H1 (cell line): ENCODE measurements at regions not wholly inside any gene's neighbourhood (a gene's known extent, or its start where the extent isn't known, plus 50 kb on each side); places are given as distances from the start of the nearest gene placed in this dataset.

Source experiments
- CTCF ChIA-PET: fragments of 300-600 bp; sonication (Branson Sonifier 250); formaldehyde crosslinking; loops from one replicate; lab custom pipeline; 2021; ENCODE audit not compliant: partially characterized antibody; lab: Charles Lee
- POLR2A ChIA-PET: fragments of 300-600 bp; sonication (Branson Sonifier 250); formaldehyde crosslinking; loops from one replicate; lab custom pipeline; 2021; ENCODE audit warnings: inconsistent platforms; ENCODE audit not compliant: partially characterized antibody; lab: Charles Lee
- DNase-seq, 2 experiments: peaks; one replicate each; pipeline versions ENCODE4 v3.0.0 to v3.0.0-alpha.2; 2010 to 2022; ENCODE audit warnings: low spot score in 2 of 2, low read depth in 1 of 2, mixed read lengths in 1 of 2
- FAIRE-seq: peaks from 2 replicates; lab custom pipeline; 2011; peaks lifted over from hg19 to GRCh38; lab: Jason Lieb, UNC
- H2AFZ ChIP-seq: 2 replicates; pipeline ENCODE4 v1.8.1; 2012; ENCODE audit warnings: low read length, inconsistent platforms
- H2AK5ac ChIP-seq: 2 replicates; pipeline ENCODE4 v1.6.1; 2013; ENCODE audit warnings: low read depth, low read length
- H2BK120ac ChIP-seq: replicated peaks from 2 replicates; pipeline ENCODE3; 2013; ENCODE audit warnings: low read depth, low read length, inconsistent platforms
- H2BK12ac ChIP-seq: 2 replicates; pipeline ENCODE4 v1.6.1; 2013; ENCODE audit warnings: low read depth, low read length
- H2BK15ac ChIP-seq: 2 replicates; pipeline ENCODE4 v1.6.1; 2013; ENCODE audit warnings: low read length
- H2BK20ac ChIP-seq: 2 replicates; pipeline ENCODE4 v1.6.1; 2013; ENCODE audit warnings: low read length
- H2BK5ac ChIP-seq: 2 replicates; pipeline ENCODE4 v1.6.1; 2013; ENCODE audit warnings: low read depth, low read length
- H3K14ac ChIP-seq: 2 replicates; pipeline ENCODE4 v1.6.1; 2013; ENCODE audit warnings: inconsistent platforms; ENCODE audit not compliant: insufficient read length
- H3K18ac ChIP-seq: 2 replicates; pipeline ENCODE4 v1.6.1; 2013; ENCODE audit warnings: low read length; ENCODE audit errors: extremely low read depth
- H3K23ac ChIP-seq: 2 replicates; pipeline ENCODE4 v1.6.1; 2013; ENCODE audit warnings: inconsistent platforms; ENCODE audit not compliant: insufficient read length
- H3K23me2 ChIP-seq: 2 replicates; pipeline ENCODE4 v1.6.1; 2013; ENCODE audit warnings: low read depth, low read length
- H3K27ac ChIP-seq: 2 replicates; pipeline ENCODE4 v1.6.1; 2011; ENCODE audit warnings: low read depth, low read length, inconsistent platforms
- H3K27me3 ChIP-seq, 4 experiments: replicated peaks in 1 of 4; 1 replicate in 1 of 4; 2 replicates in 3 of 4; pipeline versions ENCODE4 v1.6.1 to v1.8.1; 2011 to 2013; ENCODE audit warnings: low read length in 3 of 4, mild to moderate bottlenecking in 3 of 4, inconsistent platforms in 2 of 4, mixed read lengths in 2 of 4, moderate library complexity in 1 of 4; ENCODE audit not compliant: control insufficient read depth in 3 of 4, insufficient read depth in 3 of 4; ENCODE audit errors: extremely low read depth in 1 of 4
- H3K36me3 ChIP-seq, 4 experiments: 2 replicates each; pipeline versions ENCODE4 v1.6.1 to v1.8.1; 2011 to 2013; ENCODE audit warnings: mild to moderate bottlenecking in 4 of 4, low read length in 3 of 4, moderate library complexity in 2 of 4, control low read depth in 1 of 4, inconsistent platforms in 1 of 4; ENCODE audit not compliant: insufficient read depth in 4 of 4, control insufficient read depth in 2 of 4
- H3K4ac ChIP-seq: replicated peaks from 2 replicates; pipeline ENCODE3; 2013; ENCODE audit warnings: low read length, low read depth, mixed read lengths, inconsistent platforms; ENCODE audit not compliant: insufficient read length
- H3K4me1 ChIP-seq, 4 experiments: replicated peaks in 1 of 4; 1 replicate in 1 of 4; 2 replicates in 3 of 4; pipeline versions ENCODE4 v1.6.1 to v1.8.1; 2011 to 2013; ENCODE audit warnings: low read length in 3 of 4, inconsistent platforms in 2 of 4, mixed read lengths in 1 of 4; ENCODE audit not compliant: insufficient read depth in 4 of 4, control insufficient read depth in 3 of 4
- H3K4me2 ChIP-seq, 2 experiments: 2 replicates each; pipeline versions ENCODE4 v1.6.1 to v1.8.1; 2011 to 2013; ENCODE audit warnings: low read depth in 2 of 2, low read length in 2 of 2, control low read depth in 1 of 2, inconsistent platforms in 1 of 2, mild to moderate bottlenecking in 1 of 2; ENCODE audit not compliant: insufficient read depth in 1 of 2
- H3K4me3 ChIP-seq, 4 experiments: fragments of 200-600, 300-600 bp in 1 of 4; sonication (generic), shearing (Covaris generic), sonication (Bioruptor Twin) in 1 of 4; 2 replicates each; pipeline versions ENCODE4 v1.5.1 to v1.8.1; 2011 to 2016; ENCODE audit warnings: low read length in 4 of 4, low read depth in 3 of 4, control low read depth in 2 of 4, inconsistent platforms in 2 of 4, mild to moderate bottlenecking in 2 of 4, mixed read lengths in 1 of 4, moderate library complexity in 1 of 4; ENCODE audit not compliant: insufficient read depth in 2 of 4; ENCODE audit errors: extremely low read depth in 1 of 4
- H3K56ac ChIP-seq: replicated peaks from 2 replicates; pipeline ENCODE3; 2013; ENCODE audit warnings: low read depth, mild to moderate bottlenecking, mixed read lengths, low read length, inconsistent platforms; ENCODE audit not compliant: insufficient read length
- H3K79me1 ChIP-seq: 2 replicates; pipeline ENCODE4 v1.6.1; 2013; ENCODE audit warnings: low read depth, low read length, control low read depth
- H3K79me2 ChIP-seq, 2 experiments: 2 replicates each; pipeline versions ENCODE4 v1.6.1 to v1.8.1; 2012 to 2013; ENCODE audit warnings: low read length in 2 of 2, mild to moderate bottlenecking in 2 of 2, inconsistent platforms in 1 of 2; ENCODE audit not compliant: insufficient read depth in 2 of 2, control insufficient read depth in 1 of 2
- H3K9ac ChIP-seq, 4 experiments: replicated peaks in 1 of 4; 1 replicate in 1 of 4; 2 replicates in 3 of 4; pipeline versions ENCODE4 v1.6.1 to v1.8.1; 2011 to 2013; ENCODE audit warnings: low read depth in 3 of 4, low read length in 3 of 4, control low read depth in 2 of 4, mild to moderate bottlenecking in 2 of 4, moderate library complexity in 2 of 4, inconsistent platforms in 1 of 4; ENCODE audit errors: extremely low read depth in 1 of 4
- H3K9me3 ChIP-seq, 2 experiments: 2 replicates each; pipeline versions ENCODE4 v1.6.1 to v1.8.1; 2012 to 2013; ENCODE audit warnings: mild to moderate bottlenecking in 2 of 2, moderate library complexity in 2 of 2, control low read depth in 1 of 2, inconsistent platforms in 1 of 2, low read depth in 1 of 2, low read length in 1 of 2, mixed read lengths in 1 of 2; ENCODE audit not compliant: insufficient read depth in 2 of 2
- H4K20me1 ChIP-seq, 2 experiments: replicated peaks in 1 of 2; 2 replicates each; pipeline versions ENCODE3 to v1.8.1; 2011 to 2013; ENCODE audit warnings: inconsistent platforms in 2 of 2, low read length in 2 of 2, mild to moderate bottlenecking in 1 of 2; ENCODE audit not compliant: insufficient read depth in 2 of 2, control insufficient read depth in 1 of 2
- H4K5ac ChIP-seq: 2 replicates; pipeline ENCODE4 v1.6.1; 2013; ENCODE audit warnings: low read length, low read depth, mixed read lengths, inconsistent platforms; ENCODE audit not compliant: insufficient read length
- H4K8ac ChIP-seq: 2 replicates; pipeline ENCODE4 v1.8.0; 2013; ENCODE audit warnings: mild to moderate bottlenecking, moderate library complexity, low read length, inconsistent platforms; ENCODE audit not compliant: insufficient read depth; ENCODE audit errors: extremely low read depth
- H4K91ac ChIP-seq: replicated peaks from 2 replicates; pipeline ENCODE3; 2013; ENCODE audit warnings: low read length, mixed read lengths, inconsistent platforms; ENCODE audit not compliant: insufficient read length
- BACH1 ChIP-seq: IDR thresholded peaks from 2 replicates; pipeline ENCODE4 v1.6.1; 2012; ENCODE audit warnings: low read length, improper control_type of control experiment
- GABPA ChIP-seq: IDR thresholded peaks from 2 replicates; pipeline ENCODE4 v1.6.1; 2011; ENCODE audit warnings: mild to moderate bottlenecking, low read length, moderate library complexity, borderline replicate concordance; ENCODE audit not compliant: insufficient read depth
- GTF2F1 ChIP-seq: IDR thresholded peaks from 2 replicates; pipeline ENCODE4 v1.6.1; 2012; ENCODE audit warnings: low read depth, low read length, improper control_type of control experiment, borderline replicate concordance
- KDM4A ChIP-seq: IDR thresholded peaks from one replicate; pipeline ENCODE4 v1.7.1; 2012; ENCODE audit warnings: low read depth, mild to moderate bottlenecking, moderate library complexity, low read length, inconsistent platforms; ENCODE audit not compliant: severe bottlenecking
- MAFK ChIP-seq: IDR thresholded peaks from 2 replicates; pipeline ENCODE4 v1.6.1; 2012; ENCODE audit warnings: low read depth, mild to moderate bottlenecking, improper control_type of control experiment, low read length
- MAX ChIP-seq: IDR thresholded peaks from 2 replicates; pipeline ENCODE4 v1.6.1; 2012; ENCODE audit warnings: inconsistent platforms
- RAD21 ChIP-seq, 2 experiments: IDR thresholded peaks in 1 of 2; conservative IDR thresholded peaks in 1 of 2; 2 replicates each; pipeline ENCODE4 v1.6.1; 2011; ENCODE audit warnings: low read depth in 2 of 2, low read length in 2 of 2, improper control_type of control experiment in 1 of 2, inconsistent platforms in 1 of 2, mild to moderate bottlenecking in 1 of 2, moderate library complexity in 1 of 2
- RXRA ChIP-seq: IDR thresholded peaks from 2 replicates; pipeline ENCODE4 v1.6.1; 2011; ENCODE audit warnings: low read depth, mild to moderate bottlenecking, low read length, moderate library complexity; ENCODE audit not compliant: insufficient read depth
- SP4 ChIP-seq: IDR thresholded peaks from 2 replicates; pipeline ENCODE4 v1.6.1; 2012; ENCODE audit warnings: low read length, inconsistent platforms

GRCh38 chr5:125326150-125326510 is 579.7 kb upstream of the ZNF608 start:
- H3K23ac ChIP-seq, result no peak overlapping the region
- H4K20me1 ChIP-seq, result no peaks in the 10 kb centered on the region
- FAIRE-seq, result no peak
- no peaks in the 10 kb centered on the region for H3K79me2 ChIP-seq
- TF ChIP-seq MAX (no peak), BACH1 (no peak), GTF2F1 (no peak), RXRA (no peak), KDM4A (no peak), SP4 (no peak), GABPA (no peak), MAFK (no peak), RAD21 (IDR thresholded peaks at IDR 0.05 in 1 of 2, conservative IDR thresholded peaks at IDR 0.05 in 1 of 2; ENCODE audit: low read depth in 2 of 2, low read length in 2 of 2) (no peak)
- no peak overlapping the region for H2BK15ac ChIP-seq
- H2BK20ac ChIP-seq, result no peak overlapping the region
- no peak overlapping the region for H3K9ac ChIP-seq
- ChIA-PET POLR2A (interaction anchor here (1.0 kb wide), 1 partner anchor 11 kb away, joined by 4 read pairs; no protein-coding TSS in a partner anchor), CTCF (interaction anchor here (1.0 kb wide), 1 partner anchor 15 kb away, joined by 4 read pairs; no protein-coding TSS in a partner anchor)
- H3K56ac ChIP-seq, result no peak overlapping the region
- H3K18ac ChIP-seq, result no peak overlapping the region
- no peaks in the 10 kb centered on the region for H3K36me3 ChIP-seq
- no peak overlapping the region for H2BK120ac ChIP-seq
- no peak overlapping the region for H2BK5ac ChIP-seq
- no peaks in the 10 kb centered on the region for H3K9me3 ChIP-seq
- no peak overlapping the region for H2AK5ac ChIP-seq
- no peak for DNase-seq
- no peaks in the 10 kb centered on the region for H3K23me2 ChIP-seq
- H3K14ac ChIP-seq, result no peak overlapping the region
- H4K5ac ChIP-seq, result no peak overlapping the region
- no peak overlapping the region for H2AFZ ChIP-seq
- H3K27ac ChIP-seq, result no peak overlapping the region
- H3K4me2 ChIP-seq, result no peak overlapping the region
- H3K4ac ChIP-seq, result no peak overlapping the region
- H3K4me1 ChIP-seq, result peaks cover 0 to 2% (median under 1%) of the 10 kb centered on the region in 4 experiments; a peak in 4 of 7 replicates
- H2BK12ac ChIP-seq, result no peak overlapping the region
- H3K4me3 ChIP-seq, result no peak overlapping the region
- H4K8ac ChIP-seq, result no peak overlapping the region
- H3K27me3 ChIP-seq, result no peaks in the 10 kb centered on the region; a peak in 1 of 7 replicates
- no peak overlapping the region for H4K91ac ChIP-seq
- H3K79me1 ChIP-seq, result no peaks in the 10 kb centered on the region
